ENCODE measurements at regions not wholly inside any gene's neighbourhood (a gene's known extent, or its start where the extent isn't known, plus 50 kb on each side); places are given as distances from the start of the nearest gene placed in this dataset.

GRCh38 chr2:83756219-83756618 lies 702.9 kb downstream of the SUCLG1 start:
- no peak for DNase-seq

DNA sequence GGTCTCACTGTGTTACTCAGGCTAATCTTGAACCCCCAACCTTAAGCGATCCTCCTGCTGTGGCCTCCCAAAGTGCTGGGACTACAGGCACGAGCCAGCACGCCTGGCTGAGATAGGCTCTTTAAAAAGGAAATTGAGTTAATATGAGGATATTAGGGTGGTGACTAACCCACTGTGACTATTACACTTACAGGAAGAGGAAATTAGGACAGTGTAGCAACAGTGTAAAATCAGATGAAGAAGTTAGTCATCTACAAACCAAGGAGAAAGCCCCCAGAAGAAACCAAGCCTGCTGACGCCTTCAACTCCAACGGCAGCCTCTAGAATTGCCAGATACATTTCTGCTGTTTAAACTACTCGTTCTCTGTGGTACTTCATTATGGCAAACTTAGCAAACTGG lies 711.9 kb downstream of the SUCLG1 start:
- DNase-seq: no peak

GRCh38 chr2:83744855-83745254 lies 714.2 kb downstream of the SUCLG1 start:
- DNase-seq: no peak

DNA sequence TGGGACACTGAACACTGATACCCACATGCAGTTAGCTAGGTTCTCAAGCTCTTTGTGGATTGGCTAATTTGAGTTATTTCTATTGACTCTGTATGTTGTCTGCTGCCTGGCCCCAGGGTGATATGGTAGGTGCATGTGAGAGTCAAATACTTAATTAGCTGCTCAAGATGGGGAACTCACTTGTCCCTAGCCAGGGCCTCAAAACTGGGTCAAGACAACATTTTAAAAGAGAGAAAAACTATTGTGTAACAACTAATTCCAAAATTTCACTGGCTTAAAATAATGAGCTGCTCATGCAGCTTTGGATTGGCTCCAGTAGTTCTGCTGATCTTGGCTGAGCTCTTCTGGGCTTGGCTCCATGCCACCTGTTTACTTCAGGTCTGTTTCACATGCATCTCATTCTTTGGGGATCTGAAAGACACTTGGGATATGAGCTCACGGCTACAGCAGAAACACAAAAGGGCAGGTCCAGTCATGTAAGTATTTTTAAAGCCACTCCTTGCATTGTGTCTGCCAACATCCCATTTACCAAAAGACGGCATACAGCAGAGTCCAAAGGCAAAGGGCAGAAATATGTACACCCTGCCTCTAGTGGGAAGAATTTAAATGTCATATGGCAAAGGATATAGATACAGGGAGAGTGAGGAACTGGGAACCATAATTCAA lies 716.8 kb downstream of the SUCLG1 start:
- DNase-seq: no peak

- no peak for DNase-seq
Measured at GRCh38 chr2:83730223-83730622, 728.9 kb downstream of the SUCLG1 start.

- no peak for DNase-seq
Measured at GRCh38 chr2:83725735-83726134, 733.3 kb downstream of the SUCLG1 start.

DNA sequence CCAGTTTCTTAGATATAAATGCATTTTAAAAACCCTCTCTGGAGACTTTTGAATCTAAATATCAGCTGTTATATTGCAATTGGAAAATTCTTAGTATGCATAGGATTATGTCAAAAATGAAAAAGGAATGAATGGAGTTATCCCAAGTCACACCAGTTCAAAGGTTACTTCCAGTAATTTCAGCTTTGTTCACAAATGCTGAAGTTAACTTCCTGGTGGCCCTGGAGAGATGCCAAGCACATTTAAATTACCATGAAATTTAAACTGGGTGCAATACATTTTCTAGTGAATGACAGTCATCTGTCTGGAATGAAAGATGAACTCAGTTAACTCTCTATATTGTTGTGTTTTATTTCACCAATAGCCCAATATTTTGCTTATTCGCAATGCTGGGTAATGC lies 753.9 kb downstream of the SUCLG1 start:
- DNase-seq: no peak

- no peak for DNase-seq
Measured at GRCh38 chr2:83703598-83703997, 755.5 kb downstream of the SUCLG1 start.

DNA sequence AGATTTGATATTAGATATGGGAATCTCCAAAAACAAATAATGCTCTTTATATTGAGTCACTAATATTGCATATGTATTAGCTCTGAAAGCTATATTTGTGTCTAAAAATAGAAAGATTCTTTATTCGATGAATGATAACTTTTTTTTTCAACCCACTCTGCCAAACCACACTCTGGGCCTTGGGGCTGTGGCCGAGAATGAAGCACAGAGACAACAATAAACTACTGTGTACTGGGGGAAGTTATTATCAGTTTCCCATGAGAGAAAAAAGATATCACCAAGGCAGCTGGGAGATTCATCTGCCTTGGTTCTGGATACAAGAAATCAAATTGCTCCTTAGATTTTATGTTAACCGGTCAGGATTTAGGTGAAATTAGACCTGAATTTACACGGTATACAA lies 762.2 kb downstream of the SUCLG1 start:
- DNase-seq: no peak

GRCh38 chr2:83695530-83695929 lies 763.5 kb downstream of the SUCLG1 start:
- DNase-seq: no peak

GRCh38 chr2:83695037-83695436 lies 764.0 kb downstream of the SUCLG1 start:
- no peak for DNase-seq

GRCh38 chr2:83689402-83689801 lies 769.7 kb downstream of the SUCLG1 start:
- DNase-seq: no peak

GRCh38 chr2:83686863-83687262 lies 772.2 kb downstream of the SUCLG1 start:
- DNase-seq: no peak

DNA sequence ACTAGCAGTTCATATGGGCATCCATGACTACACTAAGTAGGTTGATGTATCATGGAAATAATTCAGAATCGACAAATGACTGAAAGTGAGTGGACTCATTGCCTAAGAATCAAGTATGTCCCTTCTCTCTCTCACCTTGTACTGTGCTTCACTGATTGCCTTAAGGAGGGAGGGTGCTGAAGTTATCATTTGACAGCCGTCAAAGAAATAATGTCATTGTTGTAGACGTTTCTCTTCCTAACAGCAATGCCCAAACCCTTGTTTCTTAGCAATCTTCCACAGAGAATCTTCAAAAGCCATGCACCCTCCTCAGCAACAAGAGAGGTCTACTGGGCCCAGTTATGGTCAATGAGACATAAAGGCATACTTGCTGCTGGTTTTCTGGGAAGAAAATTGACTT lies 785.0 kb downstream of the SUCLG1 start:
- no peak for DNase-seq

GRCh38 chr2:83665894-83666293 lies 793.2 kb downstream of the SUCLG1 start:
- DNase-seq: no peak

- no peak for DNase-seq
Measured at GRCh38 chr2:83665154-83665553, 793.9 kb downstream of the SUCLG1 start.

GRCh38 chr2:83661711-83662110 lies 797.4 kb downstream of the SUCLG1 start:
- no peak for DNase-seq

- DNase-seq: no peak
Measured at GRCh38 chr2:83654091-83654611, 804.9 kb downstream of the SUCLG1 start.

- no peak for DNase-seq
Measured at GRCh38 chr2:83650898-83651297, 808.2 kb downstream of the SUCLG1 start.

GRCh38 chr2:83650161-83650560 lies 808.9 kb downstream of the SUCLG1 start:
- no peak for DNase-seq

DNA sequence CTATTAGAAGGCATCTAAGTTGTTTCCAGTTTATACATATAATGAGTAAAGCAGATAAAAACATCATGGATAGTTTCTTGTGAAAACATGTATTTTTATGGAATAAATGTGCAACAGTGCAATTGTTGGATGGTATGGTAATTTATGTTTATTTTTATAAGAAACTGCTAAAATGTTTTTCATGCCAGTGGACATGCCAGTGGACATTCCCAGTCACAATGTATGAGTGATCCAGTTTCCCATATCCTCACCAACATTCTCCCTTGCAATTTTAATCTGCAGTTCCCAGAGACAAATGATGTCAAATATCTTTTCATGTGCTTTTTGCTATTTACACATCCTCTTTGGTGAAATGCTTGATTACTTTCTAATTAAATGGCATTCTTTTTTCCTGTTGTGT lies 818.6 kb downstream of the SUCLG1 start:
- no peak for DNase-seq

GRCh38 chr2:83633423-83633822 lies 825.7 kb downstream of the SUCLG1 start:
- DNase-seq: no peak

DNA sequence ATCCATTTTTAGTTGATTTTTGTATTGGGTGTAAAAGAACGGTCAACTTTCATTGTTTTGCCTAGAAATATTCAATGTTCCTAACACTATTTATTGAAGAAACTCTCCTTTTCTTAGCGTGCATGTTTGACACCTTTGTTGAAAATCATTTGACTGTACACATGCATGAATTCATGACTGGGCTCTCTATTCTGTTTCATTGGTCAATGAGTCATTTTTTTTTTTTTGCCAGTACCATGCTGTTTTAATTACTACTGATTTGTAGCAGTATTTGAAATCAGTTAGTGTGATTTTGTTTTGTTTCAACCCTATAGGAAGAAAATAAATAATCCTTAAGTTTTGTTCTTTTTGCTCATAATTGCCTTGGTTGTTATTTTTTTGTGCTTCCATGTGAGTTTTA lies 828.7 kb downstream of the SUCLG1 start:
- DNase-seq: no peak

DNA sequence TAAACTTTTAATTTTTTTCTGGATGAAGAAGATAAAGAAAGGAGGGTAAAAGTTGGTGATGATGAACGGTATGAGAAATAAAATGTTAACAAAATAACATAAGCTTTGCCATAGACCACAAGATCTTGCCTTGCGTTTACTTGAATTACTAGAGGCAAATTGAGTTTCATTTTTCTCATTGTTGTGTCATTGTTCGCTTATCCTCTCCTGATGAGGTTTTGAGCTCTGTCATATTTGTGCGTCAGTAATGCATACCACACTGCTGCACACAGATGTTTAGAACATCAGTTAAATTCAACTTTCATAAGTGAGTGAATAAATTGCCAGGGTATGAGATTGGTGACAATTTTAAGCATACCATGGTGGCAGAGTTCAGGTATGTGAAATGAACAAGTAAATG lies 843.6 kb downstream of the SUCLG1 start:
- DNase-seq: no peak

DNA sequence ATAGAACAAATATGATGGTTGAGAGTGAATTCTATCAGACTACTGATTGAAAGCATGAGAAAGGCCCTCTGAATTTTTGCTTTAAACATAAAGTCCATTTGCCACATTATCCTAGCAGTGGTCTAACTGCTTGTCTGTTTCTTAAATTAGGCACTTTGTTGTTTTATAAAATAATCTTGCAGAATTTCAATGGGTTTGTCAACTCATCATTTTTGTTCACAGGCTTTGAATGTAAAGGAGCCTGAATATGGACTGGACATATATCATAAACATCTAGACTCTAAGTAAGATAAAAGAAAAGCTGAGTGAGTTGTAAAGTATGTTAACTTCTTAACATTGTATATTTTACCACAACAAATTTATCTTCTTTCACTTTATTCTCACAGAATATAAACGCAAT lies 845.9 kb downstream of the SUCLG1 start:
- no peak for DNase-seq

Measured in T-helper 2 cell (primary cell).